Naive thymus-derived CD8-positive, alpha-beta T cell (primary cell): ENCODE measurements at regions not wholly inside any gene's neighbourhood (a gene's known extent, or its start where the extent isn't known, plus 50 kb on each side); places are given as distances from the start of the nearest gene placed in this dataset.
"Not testable (repeated sequence)": the region's sequence is repeated elsewhere in the genome, so short reads cannot be mapped to it uniquely, and the experiment has no call there.

Experiments
- ATAC-seq, 2 donors: fragments of 150-1000 bp; cut with Tn5 transposase in 1 of 2; sonication (Bioruptor Pico), chemical (Tn5 transposase) in 1 of 2; 1 replicate in 1 of 2; 2 replicates in 1 of 2; pipeline ENCODE4 v1.10.0; 2021; ENCODE audit warnings: mild to moderate bottlenecking in 2 of 2, moderate library complexity in 2 of 2
- POLR2A ChIA-PET: fragments of 350-600 bp; sonication (Branson Sonifier 250); formaldehyde crosslinking; loops from one replicate; lab custom pipeline; 2021; ENCODE audit warnings: antibody characterized with exemption; lab: Charles Lee
- DNase-seq, 10 donors: peaks; one replicate each; pipeline versions ENCODE4 v3.0.0 to v3.0.0-alpha.2; 2020 to 2022
- H3K27ac Mint-ChIP-seq, 10 donors: one replicate each; pipeline ENCODE4 v1.8.0; 2020 to 2022; ENCODE audit warnings: mild to moderate bottlenecking in 10 of 10, mixed read lengths in 10 of 10, moderate library complexity in 4 of 10, inconsistent platforms in 1 of 10
- H3K27me3 Mint-ChIP-seq, 5 donors: one replicate each; pipeline ENCODE4 v1.8.0; 2021 to 2022; ENCODE audit warnings: mixed read lengths in 5 of 5
- H3K36me3 Mint-ChIP-seq, 3 donors: one replicate each; pipeline ENCODE4 v1.8.0; 2020 to 2022; ENCODE audit warnings: mixed read lengths in 3 of 3, mild to moderate bottlenecking in 2 of 3, inconsistent platforms in 1 of 3
- H3K4me1 Mint-ChIP-seq, 4 donors: one replicate each; pipeline ENCODE4 v1.8.0; 2021 to 2022; ENCODE audit warnings: mixed read lengths in 4 of 4
- H3K4me3 Mint-ChIP-seq, 10 donors: one replicate each; pipeline ENCODE4 v1.8.0; 2020 to 2022; ENCODE audit warnings: mild to moderate bottlenecking in 10 of 10, mixed read lengths in 10 of 10, moderate library complexity in 6 of 10, inconsistent platforms in 1 of 10
- H3K9me3 Mint-ChIP-seq, 9 donors: one replicate each; pipeline ENCODE4 v1.8.0; 2020 to 2022; ENCODE audit warnings: mixed read lengths in 9 of 9, mild to moderate bottlenecking in 3 of 9, inconsistent platforms in 1 of 9, moderate library complexity in 1 of 9

DNA sequence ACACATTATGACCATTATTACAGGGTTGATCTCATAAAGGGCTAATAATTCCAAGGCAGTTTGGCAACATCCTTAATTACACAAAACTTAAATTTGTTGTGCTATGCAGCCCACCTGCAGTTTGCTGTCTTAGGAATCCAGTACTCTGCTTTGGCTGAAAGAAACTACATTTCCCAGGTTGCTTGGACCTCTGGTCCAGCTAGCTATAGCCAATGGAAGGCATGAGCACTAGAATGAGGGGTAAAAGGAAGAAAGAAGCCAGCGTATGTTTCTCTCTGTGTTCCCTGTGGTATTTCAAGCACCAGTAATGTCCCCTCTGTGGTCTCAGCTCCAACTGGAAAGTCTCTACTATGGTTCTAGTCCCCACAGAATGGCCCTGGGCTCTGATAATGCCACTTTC lies 84.3 kb upstream of the TSC22D2 start:
- Mint-ChIP-seq H3K27ac (no peak overlapping the region), H3K4me1 (no peaks in the 10 kb centered on the region), H3K4me3 (no peak overlapping the region), H3K9me3 (no peaks in the 10 kb centered on the region), H3K27me3 (peaks cover 13 to 32% (median 18%) of the 10 kb centered on the region in 5 donors), H3K36me3 (peaks cover 0 to 4% (median 0%) of the 10 kb centered on the region in 3 donors)
- ATAC-seq (no peak), DNase-seq (no peak)
- POLR2A ChIA-PET: no interaction called here

DNA sequence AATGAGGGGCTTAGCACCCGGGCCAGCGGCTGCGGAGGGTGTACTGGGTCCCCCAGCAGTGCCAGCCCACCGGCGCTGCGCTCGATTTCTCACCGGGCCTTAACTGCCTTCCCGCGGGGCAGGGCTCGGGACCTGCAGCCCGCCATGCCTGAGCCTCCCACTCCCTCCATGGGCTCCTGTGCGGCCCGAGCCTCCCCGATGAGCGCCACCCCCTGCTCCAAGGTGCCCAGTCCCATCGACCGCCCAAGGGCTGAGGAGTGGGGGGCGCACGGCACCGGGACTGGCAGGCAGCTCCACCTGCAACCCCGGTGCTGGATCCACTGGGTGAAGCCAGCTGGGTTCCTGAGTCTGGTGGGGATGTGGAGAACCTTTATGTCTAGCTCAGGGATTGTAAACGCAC lies 85.0 kb upstream of the TSC22D2 start:
- POLR2A ChIA-PET, ATAC-seq, H3K4me3 Mint-ChIP-seq, H3K27ac Mint-ChIP-seq, H3K4me1 Mint-ChIP-seq, DNase-seq, H3K36me3 Mint-ChIP-seq, H3K9me3 Mint-ChIP-seq: not testable (repeated sequence)
- peaks cover 10 to 29% (median 18%) of the 10 kb centered on the region in 5 donors for H3K27me3 Mint-ChIP-seq

DNA sequence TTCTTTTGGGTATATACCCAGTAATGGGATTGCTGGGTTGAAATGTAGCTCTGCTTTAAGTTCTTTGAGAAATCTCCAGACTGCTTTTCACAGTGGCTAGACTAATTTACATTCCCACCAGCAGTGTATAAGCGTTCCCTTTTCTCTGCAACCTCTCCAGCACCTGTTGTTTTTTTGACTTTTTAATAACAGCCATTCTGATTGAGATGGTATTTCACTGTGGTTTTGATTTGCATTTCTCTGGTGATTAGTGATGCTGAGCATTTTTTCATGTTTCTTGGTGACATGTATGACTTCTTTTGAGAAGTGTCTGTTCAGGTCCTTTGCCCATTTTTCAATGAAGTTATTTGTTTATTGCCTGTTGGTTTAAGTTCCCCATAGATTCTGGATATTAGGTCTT lies 87.1 kb upstream of the TSC22D2 start:
- POLR2A ChIA-PET, ATAC-seq, H3K4me3 Mint-ChIP-seq: not testable (repeated sequence)

DNA sequence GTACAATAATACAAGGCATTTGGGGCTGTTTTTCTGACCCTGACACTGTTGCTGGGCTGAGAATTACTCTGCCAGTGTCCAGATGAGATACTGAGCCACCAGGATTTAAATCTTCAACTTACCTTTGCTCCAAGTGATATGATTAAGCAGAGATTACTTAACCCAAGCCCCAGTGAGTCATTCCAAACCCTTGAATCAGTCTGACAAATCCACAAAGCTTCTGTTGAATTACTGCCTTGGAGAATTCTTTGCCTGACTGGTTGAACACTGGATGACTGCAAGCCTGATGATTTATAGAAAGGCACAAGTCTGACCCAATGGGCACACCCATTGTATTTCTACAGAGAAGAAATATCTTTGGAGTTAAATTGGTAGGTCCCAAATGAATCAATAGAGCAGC lies 88.2 kb upstream of the TSC22D2 start:
- Mint-ChIP-seq H3K9me3 (no peaks in the 10 kb centered on the region), H3K27me3 (peaks cover 0 to 10% (median 8%) of the 10 kb centered on the region in 5 donors), H3K4me3 (no peak overlapping the region), H3K36me3 (peaks cover 0 to 4% (median 0%) of the 10 kb centered on the region in 3 donors), H3K4me1 (no peaks in the 10 kb centered on the region), H3K27ac (no peak overlapping the region)
- DNase-seq (no peak), ATAC-seq (no peak)
- POLR2A ChIA-PET: no interaction called here

More for the DNA sequence above, 87.1 kb upstream of the TSC22D2 start:
- peaks cover 6 to 21% (median 14%) of the 10 kb centered on the region in 5 donors for H3K27me3 Mint-ChIP-seq
- H3K36me3 Mint-ChIP-seq, H3K27ac Mint-ChIP-seq, H3K9me3 Mint-ChIP-seq, DNase-seq, H3K4me1 Mint-ChIP-seq: not testable (repeated sequence)

DNA sequence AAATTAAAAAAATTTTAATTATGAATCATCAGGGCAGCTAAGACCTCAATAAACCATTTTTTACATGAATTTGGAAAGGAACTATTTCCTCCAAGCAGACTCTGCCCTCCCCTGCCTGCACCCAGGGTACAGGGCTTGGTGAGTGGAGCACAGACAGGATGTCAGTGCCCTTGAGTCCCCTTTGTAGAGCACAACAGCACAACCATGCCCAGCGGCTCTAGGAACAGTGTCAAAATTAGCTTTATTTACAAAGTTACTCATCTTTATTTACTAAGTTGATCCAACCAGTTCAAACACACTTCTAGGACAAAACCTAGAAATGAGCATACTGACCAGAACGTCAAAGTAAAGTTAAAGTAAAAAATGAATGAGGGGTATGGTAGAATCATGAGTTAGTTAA lies 90.6 kb upstream of the TSC22D2 start:
- H3K27ac Mint-ChIP-seq: no peak overlapping the region
- H3K36me3 Mint-ChIP-seq: peaks cover 0 to 4% (median 0%) of the 10 kb centered on the region in 3 donors
- POLR2A ChIA-PET: no interaction called here
- peaks cover 0 to 18% (median 9%) of the 10 kb centered on the region in 5 donors for H3K27me3 Mint-ChIP-seq
- H3K9me3 Mint-ChIP-seq: no peaks in the 10 kb centered on the region
- H3K4me1 Mint-ChIP-seq: no peaks in the 10 kb centered on the region
- ATAC-seq (no peak), DNase-seq (no peak)
- no peak overlapping the region for H3K4me3 Mint-ChIP-seq

DNA sequence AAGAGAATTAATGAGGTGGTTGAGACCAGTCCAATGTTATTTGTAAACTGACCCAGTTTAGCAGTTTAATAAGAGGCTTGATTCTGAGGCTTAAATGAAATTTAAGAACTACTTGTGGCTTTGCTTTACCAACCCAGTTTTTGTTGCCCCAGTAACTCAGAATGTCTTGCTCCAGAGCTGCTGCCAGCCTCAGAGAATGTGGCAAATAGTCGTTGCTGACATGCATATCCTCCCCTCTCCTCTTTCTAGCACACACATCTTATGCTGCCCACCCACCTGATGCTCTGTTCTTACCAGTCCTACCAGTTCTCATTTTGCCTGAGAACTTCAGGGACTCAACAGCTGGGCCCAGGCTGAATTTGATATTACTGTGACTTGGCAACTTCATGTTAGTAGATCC lies 92.4 kb upstream of the TSC22D2 start:
- H3K4me1 Mint-ChIP-seq: no peaks in the 10 kb centered on the region
- POLR2A ChIA-PET: no interaction called here
- ATAC-seq: no peak
- no peaks in the 10 kb centered on the region for H3K9me3 Mint-ChIP-seq
- DNase-seq: no peak
- peaks cover 0 to 2% (median 0%) of the 10 kb centered on the region in 3 donors for H3K36me3 Mint-ChIP-seq
- peaks cover 0 to 9% (median 5%) of the 10 kb centered on the region in 5 donors for H3K27me3 Mint-ChIP-seq
- no peak overlapping the region for H3K27ac Mint-ChIP-seq
- H3K4me3 Mint-ChIP-seq: no peak overlapping the region

DNA sequence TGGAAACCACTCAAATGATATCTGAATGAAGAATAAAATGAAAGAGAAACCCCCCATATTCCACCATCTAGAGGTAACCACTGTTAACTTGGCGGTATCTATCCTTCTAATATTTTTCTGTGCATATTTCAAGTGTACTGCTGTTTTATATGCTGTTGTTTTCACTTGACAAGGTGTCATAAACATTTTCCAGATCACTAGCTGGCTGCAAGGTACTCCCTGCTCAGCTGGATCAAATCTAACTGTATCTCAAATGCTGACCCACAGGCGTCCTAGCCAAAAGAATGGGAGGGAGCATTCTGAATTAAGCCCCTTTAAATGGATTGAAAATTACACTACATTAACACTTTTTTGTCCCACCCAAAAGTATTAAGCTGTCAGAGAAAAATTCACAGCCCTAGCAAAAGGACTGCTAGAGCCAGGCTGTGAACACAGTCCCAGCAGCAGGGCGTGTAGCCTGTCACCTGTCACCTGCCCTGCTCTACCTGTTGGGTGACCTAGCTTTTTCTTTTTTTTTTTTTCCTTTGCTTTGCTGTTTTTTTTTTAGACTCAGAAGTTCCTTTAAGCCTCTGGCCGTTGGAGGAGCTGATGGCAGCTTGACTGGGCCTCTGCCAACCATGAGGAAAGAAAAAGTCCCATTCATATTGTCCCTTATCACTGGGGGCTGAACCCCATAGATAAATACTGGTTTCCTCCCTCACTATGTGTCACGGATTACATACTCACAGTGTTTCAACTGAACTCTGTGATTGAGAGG lies 93.7 kb upstream of the TSC22D2 start:
- H3K27ac Mint-ChIP-seq: no peak overlapping the region
- no peak overlapping the region for H3K4me3 Mint-ChIP-seq
- H3K4me1 Mint-ChIP-seq: no peaks in the 10 kb centered on the region
- H3K36me3 Mint-ChIP-seq: no peaks in the 10 kb centered on the region
- no peak for DNase-seq
- POLR2A ChIA-PET: no interaction called here
- ATAC-seq: no peak
- H3K9me3 Mint-ChIP-seq: no peaks in the 10 kb centered on the region
- H3K27me3 Mint-ChIP-seq: peaks cover 0 to 9% (median 5%) of the 10 kb centered on the region in 5 donors

DNA sequence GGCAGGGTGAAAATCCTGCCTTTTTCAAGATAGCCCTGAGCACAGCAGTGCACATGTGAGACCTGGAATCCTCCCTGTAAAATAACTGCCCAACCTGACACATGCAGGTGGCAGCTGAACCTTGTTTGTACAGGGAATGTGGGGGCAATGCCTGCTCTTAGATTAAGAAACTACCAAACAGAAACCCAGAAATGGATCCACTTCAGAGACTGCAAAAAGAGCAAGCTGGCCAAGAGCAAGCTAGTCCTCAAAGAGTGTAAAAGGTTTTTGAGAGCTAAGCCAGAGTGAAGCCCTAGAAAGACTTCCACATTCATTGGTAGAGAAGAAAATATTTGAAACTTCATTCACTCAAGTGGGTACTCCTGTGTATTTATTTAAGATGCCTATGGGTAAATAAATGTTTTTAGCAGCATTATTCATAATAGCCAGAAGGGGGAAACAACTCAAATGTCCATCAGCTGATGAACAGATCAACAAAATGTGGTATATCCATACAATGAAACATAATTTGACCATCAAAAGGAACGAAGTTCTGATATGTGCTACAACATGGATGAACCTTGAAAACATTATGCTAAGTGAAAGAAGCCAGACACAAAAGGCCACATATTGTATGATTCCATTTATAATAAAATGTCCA lies 96.0 kb upstream of the TSC22D2 start:
- POLR2A ChIA-PET: no interaction called here
- no peak overlapping the region for H3K27ac Mint-ChIP-seq
- H3K4me3 Mint-ChIP-seq: no peak overlapping the region
- no peaks in the 10 kb centered on the region for H3K9me3 Mint-ChIP-seq
- DNase-seq: no peak
- H3K27me3 Mint-ChIP-seq: peaks cover 3 to 19% (median 15%) of the 10 kb centered on the region in 5 donors
- no peaks in the 10 kb centered on the region for H3K36me3 Mint-ChIP-seq
- ATAC-seq: no peak
- H3K4me1 Mint-ChIP-seq: no peaks in the 10 kb centered on the region

DNA sequence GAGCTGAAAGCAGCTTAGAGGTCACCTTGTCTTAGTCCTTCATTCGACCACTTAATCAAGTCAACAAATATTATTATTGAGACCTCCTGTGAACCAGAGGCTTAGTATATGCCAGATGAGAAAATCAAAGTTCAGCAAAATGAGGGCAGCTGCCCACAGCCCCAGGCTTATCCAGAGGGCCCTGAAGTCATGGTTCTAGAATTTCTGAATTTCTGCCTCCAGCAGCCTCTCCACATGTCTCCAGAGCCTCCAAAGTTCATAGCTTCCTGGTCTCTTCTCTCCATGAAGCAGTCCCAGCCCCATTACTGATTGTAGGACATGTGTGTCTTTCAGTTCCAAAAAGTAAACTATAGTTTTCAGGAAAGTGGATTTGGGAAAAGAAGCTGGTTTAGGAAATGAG lies 96.9 kb upstream of the TSC22D2 start:
- Mint-ChIP-seq H3K9me3 (no peaks in the 10 kb centered on the region), H3K27me3 (peaks cover 3 to 19% (median 12%) of the 10 kb centered on the region in 5 donors), H3K4me3 (no peak overlapping the region), H3K27ac (no peak overlapping the region), H3K36me3 (no peaks in the 10 kb centered on the region), H3K4me1 (no peaks in the 10 kb centered on the region)
- ATAC-seq (no peak), DNase-seq (no peak)
- POLR2A ChIA-PET: no interaction called here

DNA sequence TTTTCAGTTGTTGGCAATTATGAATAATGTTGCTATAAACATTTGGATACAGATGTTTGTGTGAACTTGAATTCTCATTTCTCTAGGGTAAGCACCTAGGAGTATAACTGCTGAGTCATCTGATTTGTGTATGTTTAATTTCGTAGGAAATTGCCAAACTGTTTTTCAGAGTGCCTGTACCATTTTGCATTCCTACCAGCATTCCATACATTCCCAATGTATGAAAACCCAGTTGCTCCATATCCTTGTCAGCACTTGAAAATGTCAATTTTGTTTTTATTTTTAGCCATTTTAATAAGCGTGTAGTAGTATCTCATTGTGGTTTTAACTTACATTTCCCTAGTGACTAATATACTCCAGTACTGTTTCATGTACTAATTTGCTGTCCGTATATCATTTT lies 98.5 kb upstream of the TSC22D2 start:
- Mint-ChIP-seq H3K27me3 (peaks cover 3 to 19% (median 16%) of the 10 kb centered on the region in 5 donors), H3K4me1 (no peaks in the 10 kb centered on the region), H3K36me3 (no peaks in the 10 kb centered on the region), H3K9me3 (no peaks in the 10 kb centered on the region), H3K4me3 (no peak overlapping the region), H3K27ac (no peak overlapping the region)
- DNase-seq: no peak
- POLR2A ChIA-PET: no interaction called here
- no peak for ATAC-seq

DNA sequence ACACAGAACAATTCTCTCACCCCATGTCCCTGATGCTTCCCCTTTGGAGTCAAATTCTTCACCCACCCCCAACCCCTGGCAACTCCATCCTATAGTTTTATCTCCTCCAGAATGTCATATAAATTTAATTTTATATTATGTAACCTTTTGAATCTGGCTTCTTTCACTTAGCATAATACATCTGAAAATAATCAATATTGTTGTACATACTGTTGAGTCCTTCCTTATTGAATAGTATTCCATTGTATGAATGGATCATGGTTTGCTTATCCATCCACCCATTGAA lies 98.9 kb upstream of the TSC22D2 start:
- Mint-ChIP-seq H3K27ac (no peak overlapping the region), H3K9me3 (no peaks in the 10 kb centered on the region), H3K27me3 (peaks cover 3 to 19% (median 18%) of the 10 kb centered on the region in 5 donors), H3K36me3 (no peaks in the 10 kb centered on the region), H3K4me3 (no peak overlapping the region), H3K4me1 (no peaks in the 10 kb centered on the region)
- no peak for ATAC-seq
- POLR2A ChIA-PET: no interaction called here
- DNase-seq: no peak

DNA sequence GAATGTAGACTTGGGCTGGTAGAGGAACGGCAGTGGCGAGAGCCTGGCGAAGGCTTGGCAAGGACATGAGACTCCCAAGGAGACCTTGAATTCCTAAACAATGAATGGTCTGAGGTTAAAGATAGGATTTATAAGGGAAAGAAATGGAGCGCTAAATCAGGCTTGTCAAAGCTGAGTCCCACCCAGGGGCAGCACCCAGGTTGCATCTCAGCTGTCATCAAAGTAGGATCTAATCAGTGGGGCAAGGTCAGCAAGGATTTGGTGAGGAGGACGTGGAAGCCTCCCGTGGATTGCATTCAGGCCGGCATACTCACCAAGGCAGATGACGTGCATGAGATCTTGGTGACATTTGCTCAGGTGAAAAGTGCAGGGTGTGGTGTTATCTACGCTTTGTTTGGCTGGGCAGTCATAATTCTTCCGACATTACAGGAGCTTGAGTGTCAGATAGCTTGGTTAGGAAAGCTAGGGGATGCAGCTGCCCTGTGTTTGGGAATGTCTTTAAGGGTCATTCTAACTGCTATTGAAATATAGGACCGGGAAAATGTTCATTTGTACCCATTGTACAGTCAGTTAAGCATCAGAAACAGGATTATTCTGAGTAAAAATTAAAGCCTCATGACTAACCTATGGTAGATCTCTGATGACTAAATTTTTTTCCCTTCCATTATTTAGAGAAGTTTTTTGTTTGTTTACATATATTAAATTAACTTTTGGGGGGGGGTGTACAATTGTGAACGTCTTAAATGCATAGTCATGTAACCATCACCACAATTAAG lies 99.4 kb upstream of the TSC22D2 start:
- ATAC-seq: no peak
- Mint-ChIP-seq H3K27me3 (peaks cover 3 to 19% (median 18%) of the 10 kb centered on the region in 5 donors), H3K4me1 (no peaks in the 10 kb centered on the region), H3K9me3 (no peaks in the 10 kb centered on the region), H3K4me3 (no peak overlapping the region), H3K36me3 (no peaks in the 10 kb centered on the region), H3K27ac (no peak overlapping the region)
- no peak for DNase-seq
- POLR2A ChIA-PET: no interaction called here

DNA sequence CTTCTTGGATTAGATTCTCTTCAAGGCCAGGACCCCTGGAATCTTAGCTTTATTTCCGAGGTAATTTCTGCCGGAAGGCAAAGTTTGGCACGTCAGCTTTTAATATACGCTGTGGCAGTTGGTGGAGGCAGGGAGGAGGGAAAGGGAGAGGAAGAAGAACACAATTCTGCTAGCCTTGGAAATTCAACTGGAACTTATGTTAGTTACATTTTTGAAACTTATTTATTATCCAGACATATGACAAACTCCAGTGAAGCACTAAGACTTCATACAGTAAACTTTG lies 100.1 kb upstream of the TSC22D2 start:
- Mint-ChIP-seq H3K27ac (no peak overlapping the region), H3K9me3 (no peaks in the 10 kb centered on the region), H3K27me3 (peaks cover 3 to 24% (median 18%) of the 10 kb centered on the region in 5 donors), H3K36me3 (no peaks in the 10 kb centered on the region), H3K4me1 (no peaks in the 10 kb centered on the region), H3K4me3 (no peak overlapping the region)
- no peak for DNase-seq
- POLR2A ChIA-PET: no interaction called here
- no peak for ATAC-seq
